Omental fat pad (tissue), 3 donors: ENCODE measurements at regions not wholly inside any gene's neighbourhood (a gene's known extent, or its start where the extent isn't known, plus 50 kb on each side); places are given as distances from the start of the nearest gene placed in this dataset.

ENCODE experiments used
- ATAC-seq: fragments of 150-250 bp; one replicate; pipeline ENCODE4 v1.9.1; 2016; ENCODE audit warnings: mild to moderate bottlenecking, moderate library complexity; ENCODE audit not compliant: low FRiP score
- DNase-seq: peaks from one replicate; pipeline ENCODE4 v3.0.0-alpha.2; 2019; ENCODE audit warnings: low spot score
- CTCF ChIP-seq, 3 donors: fragments of 450-650 bp; IDR thresholded peaks; one replicate each; pipeline ENCODE4 v1.5.1; 2016 to 2017; ENCODE audit warnings: antibody characterized with exemption in 3 of 3, mild to moderate bottlenecking in 3 of 3, moderate library complexity in 2 of 3

DNA sequence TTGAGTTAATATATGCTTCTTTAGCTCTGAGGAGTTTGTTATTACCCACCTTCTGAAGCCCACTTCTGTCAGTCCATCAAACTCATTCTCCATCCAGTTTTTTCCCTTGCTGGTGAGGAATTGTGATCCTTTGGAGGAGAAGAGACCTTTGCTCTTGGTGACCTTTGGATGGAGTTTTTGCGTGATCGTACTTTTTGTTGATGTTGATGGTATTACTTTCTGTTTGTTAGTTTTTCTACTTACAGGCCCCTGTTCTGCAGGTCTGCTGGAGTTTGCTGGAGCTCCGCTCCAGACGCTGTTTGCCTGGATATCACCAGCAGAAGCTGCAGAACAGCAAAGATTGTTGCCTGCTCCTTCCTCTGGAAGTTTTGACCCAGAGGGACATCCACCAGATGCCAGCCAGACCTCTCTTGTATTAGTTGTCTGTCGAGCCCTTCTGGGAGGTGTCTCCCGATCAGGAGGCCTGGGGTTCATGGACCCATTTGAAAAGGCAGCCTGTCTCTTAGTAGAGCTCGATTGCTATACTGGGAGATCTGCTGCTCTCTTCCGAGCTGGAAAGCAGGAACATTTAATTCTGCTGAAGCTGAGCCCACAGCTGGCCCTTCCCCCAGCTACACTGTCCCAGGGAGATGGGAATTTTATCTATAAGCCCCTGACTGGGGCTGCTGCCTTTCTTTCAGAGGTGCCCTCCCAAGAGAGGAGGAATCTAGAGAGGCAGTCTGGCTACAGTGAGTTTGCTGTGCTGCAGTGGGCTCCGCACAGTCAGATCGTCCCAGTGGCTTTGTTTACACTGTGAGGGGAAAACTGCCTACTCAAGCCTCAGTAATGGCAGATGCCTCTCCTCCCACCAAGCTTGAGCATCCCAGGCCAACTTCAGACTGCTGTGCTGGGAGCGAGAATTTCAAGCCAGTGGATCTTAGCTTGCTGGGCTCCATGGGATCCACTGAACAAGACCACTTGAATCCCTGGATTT is 445.5 kb downstream of the MAN2A1 start:
- no peak for TF ChIP-seq CTCF (IDR thresholded peaks at IDR 0.05)
- no peak for ATAC-seq
- DNase-seq = no peak

DNA sequence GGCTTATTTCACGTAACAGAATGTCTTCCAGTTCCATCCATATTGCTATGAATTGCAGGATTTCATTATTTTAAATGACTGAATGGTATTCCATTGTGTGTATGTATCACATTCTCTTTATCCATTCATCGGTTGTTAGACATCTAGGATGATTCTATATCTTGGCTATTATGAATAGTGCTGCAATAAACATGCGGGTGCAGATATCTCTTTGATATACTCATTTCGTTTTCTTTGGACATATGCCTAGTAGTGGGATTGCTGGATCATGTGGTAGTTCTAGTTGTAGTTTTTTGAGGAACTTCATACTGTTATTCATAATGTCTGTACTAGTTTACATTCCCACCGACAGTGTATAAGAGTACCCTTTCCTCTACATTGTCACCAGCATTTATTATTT is 460.5 kb downstream of the MAN2A1 start:
- ATAC-seq = no peak
- no peak for DNase-seq
- no peak for TF ChIP-seq CTCF (IDR thresholded peaks at IDR 0.05)

DNA sequence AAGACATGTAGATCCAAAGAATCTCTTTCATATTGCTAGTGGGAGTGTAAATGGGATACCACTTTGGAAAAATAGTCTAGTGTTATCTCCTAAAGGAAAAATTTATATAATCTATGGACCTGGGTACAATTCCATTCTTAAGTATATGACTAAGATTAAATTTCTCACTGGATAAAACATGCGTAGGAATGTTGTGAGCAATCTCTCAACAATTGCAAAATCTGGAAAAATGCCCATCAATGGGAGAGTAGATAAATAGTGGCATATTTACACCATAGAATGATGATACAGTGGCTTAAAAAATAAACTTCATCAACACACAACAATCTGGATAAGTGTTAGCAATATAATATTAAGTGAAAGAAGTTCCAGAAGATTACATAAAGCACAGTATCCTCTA is 469.5 kb downstream of the MAN2A1 start:
- no peak for TF ChIP-seq CTCF (IDR thresholded peaks at IDR 0.05)

GRCh38 chr5:110161162-110161561 is 471.4 kb downstream of the MAN2A1 start:
- ATAC-seq (no peak), DNase-seq (no peak)
- TF ChIP-seq CTCF (IDR thresholded peaks at IDR 0.05) = no peak

More for the DNA sequence above, 469.5 kb downstream of the MAN2A1 start:
- DNase-seq (no peak), ATAC-seq (no peak)

- TF ChIP-seq CTCF (IDR thresholded peaks at IDR 0.05) = no peak
- no peak for ATAC-seq
- no peak for DNase-seq
Measured at GRCh38 chr5:110165366-110165765, 475.6 kb downstream of the MAN2A1 start.

DNA sequence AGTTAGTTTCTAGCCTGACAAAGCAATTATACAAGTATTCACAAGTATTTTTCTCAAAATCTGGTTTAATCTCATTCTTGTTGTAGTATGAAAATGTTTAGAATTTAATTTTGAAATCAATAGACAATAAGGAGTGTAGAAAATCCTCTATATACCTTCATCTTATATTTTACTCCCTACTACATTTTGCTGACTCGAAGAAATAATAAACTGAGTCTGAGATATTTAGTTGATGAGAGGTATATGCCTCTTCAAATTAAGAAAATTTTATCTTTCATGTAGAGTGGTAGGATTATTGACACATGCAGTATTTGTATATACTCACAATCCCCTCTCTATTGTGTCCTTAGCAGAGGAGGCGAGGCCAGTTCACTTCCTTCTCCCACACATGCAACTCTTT is 477.7 kb downstream of the MAN2A1 start:
- ATAC-seq (no peak), DNase-seq (no peak)
- TF ChIP-seq CTCF (IDR thresholded peaks at IDR 0.05) = no peak

DNA sequence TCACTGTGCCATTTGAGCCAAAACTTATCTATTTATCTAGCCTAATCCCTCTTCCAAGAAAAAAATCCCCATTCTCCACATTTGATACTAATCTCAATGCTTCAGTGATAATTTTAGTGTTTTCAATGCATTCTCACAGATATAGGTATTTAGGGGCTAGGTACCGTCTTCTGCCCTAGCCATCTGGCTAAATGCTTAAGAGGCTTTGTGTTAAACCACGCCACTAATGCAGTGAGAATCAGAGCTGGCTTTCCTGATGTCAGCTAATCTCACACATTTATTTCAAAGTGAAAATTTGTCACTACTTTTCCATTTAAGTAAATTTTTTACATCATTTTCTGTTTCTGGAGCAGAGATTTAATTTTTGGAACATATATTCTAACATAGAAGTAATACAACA is 479.7 kb downstream of the MAN2A1 start:
- DNase-seq (no peak), ATAC-seq (no peak)
- no peak for TF ChIP-seq CTCF (IDR thresholded peaks at IDR 0.05)
